HepG2 (cell line): ENCODE measurements at regions not wholly inside any gene's neighbourhood (a gene's known extent, or its start where the extent isn't known, plus 50 kb on each side); places are given as distances from the start of the nearest gene placed in this dataset.

ENCODE experiments used
- ATAC-seq: fragments of 200-7000 bp; cut with Tn5 transposase; 3 replicates; pipeline ENCODE4 v1.9.1; 2020; ENCODE audit warnings: mild to moderate bottlenecking, moderate library complexity
- BruUV-seq: library from RNA; stranded (reverse); fragments of 400-500 nt; replicated peaks from 2 replicates; lab custom pipeline; 2021; lab: Mats Ljungman, UMichigan
- CTCF ChIA-PET: fragments of 300-600 bp; formaldehyde crosslinking; extraction: SDS; loops from one replicate; lab custom pipeline; 2021; ENCODE audit warnings: low total read pairs, inconsistent platforms, low intra/inter-chr PET ratio; lab: Yijun Ruan, JAX
- POLR2A ChIA-PET: fragments of 350-600 bp; sonication (Branson Sonifier 250); formaldehyde crosslinking; loops from one replicate; lab custom pipeline; 2020; ENCODE audit warnings: antibody characterized with exemption, inconsistent platforms; lab: Yijun Ruan, JAX
- DNase-seq: peaks from one replicate; pipeline ENCODE4 v3.0.0-alpha.2; 2015; ENCODE audit warnings: low spot score
- FAIRE-seq: peaks from 3 replicates; lab custom pipeline; 2011; peaks lifted over from hg19 to GRCh38; lab: Jason Lieb, UNC
- H2AFZ ChIP-seq: one replicate; pipeline ENCODE4 v1.6.1; 2011; ENCODE audit warnings: low read length, inconsistent platforms
- H3K27ac ChIP-seq: fragments of 300-600 bp; 3 replicates; pipeline ENCODE4 v1.8.0; 2011; ENCODE audit warnings: mixed run types, mild to moderate bottlenecking, mixed read lengths, low read length, inconsistent platforms; ENCODE audit not compliant: insufficient read depth; ENCODE audit errors: extremely low read length
- H3K27me3 ChIP-seq, 2 experiments: fragments of 200-600 bp in 1 of 2; 2 replicates in 1 of 2; 3 replicates in 1 of 2; pipeline versions ENCODE4 v1.6.0 to v1.8.0; 2011; ENCODE audit warnings: low read length in 2 of 2, mild to moderate bottlenecking in 2 of 2, moderate library complexity in 2 of 2, inconsistent platforms in 1 of 2; ENCODE audit not compliant: insufficient read depth in 2 of 2, control insufficient read depth in 1 of 2
- H3K36me3 ChIP-seq, 2 experiments: fragments of 200-600 bp in 1 of 2; replicated peaks in 1 of 2; 2 replicates in 1 of 2; 3 replicates in 1 of 2; pipeline versions ENCODE4 v1.5.1 to v1.8.0; 2011; ENCODE audit warnings: low read length in 2 of 2, inconsistent platforms in 1 of 2; ENCODE audit not compliant: insufficient read depth in 2 of 2, control insufficient read depth in 1 of 2
- H3K4me1 ChIP-seq: 2 replicates; pipeline ENCODE4 v1.5.1; 2012; ENCODE audit warnings: low read length, inconsistent platforms; ENCODE audit not compliant: insufficient read depth
- H3K4me2 ChIP-seq: 2 replicates; pipeline ENCODE4 v1.6.0; 2011; ENCODE audit warnings: low read depth, low read length, inconsistent platforms
- H3K4me3 ChIP-seq, 3 experiments: fragments of 200-600 bp in 1 of 3; sonication (generic), shearing (Covaris generic) in 1 of 3; replicated peaks in 1 of 3; 2 replicates each; pipeline ENCODE4 v1.5.1; 2011 to 2016; ENCODE audit warnings: low read length in 3 of 3, inconsistent platforms in 2 of 3, low read depth in 2 of 3, mild to moderate bottlenecking in 2 of 3, control low read depth in 1 of 3, mixed read lengths in 1 of 3; ENCODE audit not compliant: insufficient read depth in 1 of 3
- H3K79me2 ChIP-seq: one replicate; pipeline ENCODE4 v1.6.1; 2011; ENCODE audit warnings: low read length, inconsistent platforms; ENCODE audit not compliant: insufficient read depth
- H3K9ac ChIP-seq: 2 replicates; pipeline ENCODE4 v1.6.0; 2011; ENCODE audit warnings: mild to moderate bottlenecking, low read depth, low read length, inconsistent platforms; ENCODE audit not compliant: insufficient read depth
- H3K9me3 ChIP-seq: 2 replicates; pipeline ENCODE4 v1.5.1; 2012; ENCODE audit warnings: mild to moderate bottlenecking, low read length
- H4K20me1 ChIP-seq: 2 replicates; pipeline ENCODE4 v1.6.0; 2011; ENCODE audit warnings: inconsistent platforms, mild to moderate bottlenecking, low read length, moderate library complexity; ENCODE audit not compliant: insufficient read depth
- KDM6A ChIP-seq: IDR thresholded peaks from 2 replicates; pipeline ENCODE4 v1.6.1; 2016; ENCODE audit warnings: low read depth
- LCORL ChIP-seq, 2 experiments: fragments of 450-650 bp in 1 of 2; sonication (generic) in 1 of 2; formaldehyde crosslinking in 1 of 2; IDR thresholded peaks; 2 replicates each; pipeline versions ENCODE4 v1.5.0 to v1.6.1; 2017 to 2020; ENCODE audit warnings: antibody characterized with exemption in 1 of 2, missing genetic modification reagents in 1 of 2
- MEIS1 ChIP-seq: sonication (generic); formaldehyde crosslinking; IDR thresholded peaks from 2 replicates; pipeline ENCODE4 v1.9.0; 2021; ENCODE audit warnings: mild to moderate bottlenecking, missing genetic modification reagents, moderate library complexity, borderline replicate concordance
- PAXIP1 ChIP-seq: sonication (generic); formaldehyde crosslinking; conservative IDR thresholded peaks from 2 replicates; pipeline ENCODE4 v1.4.0; 2020; ENCODE audit warnings: mild to moderate bottlenecking, missing genetic modification reagents, moderate library complexity
- ZBTB3 ChIP-seq: sonication (generic); formaldehyde crosslinking; IDR thresholded peaks from 2 replicates; pipeline ENCODE4 v1.4.0; 2020; ENCODE audit warnings: low read depth, mild to moderate bottlenecking, moderate library complexity, missing genetic modification reagents, borderline replicate concordance
- ZBTB43 ChIP-seq: sonication (generic); formaldehyde crosslinking; conservative IDR thresholded peaks from 2 replicates; pipeline ENCODE4 v1.4.0; 2020; ENCODE audit warnings: missing genetic modification reagents
- ZFP82 ChIP-seq: sonication (generic); formaldehyde crosslinking; IDR thresholded peaks from 2 replicates; pipeline ENCODE4 v1.5.1; 2020; ENCODE audit warnings: mild to moderate bottlenecking, missing genetic modification reagents, borderline replicate concordance
- ZNF224 ChIP-seq: sonication (generic); formaldehyde crosslinking; IDR thresholded peaks from 2 replicates; pipeline ENCODE4 v1.5.0; 2020; ENCODE audit warnings: mild to moderate bottlenecking, missing genetic modification reagents
- ZNF253 ChIP-seq: sonication (generic); formaldehyde crosslinking; IDR thresholded peaks from 2 replicates; pipeline ENCODE4 v1.8.0; 2022; ENCODE audit warnings: mild to moderate bottlenecking, missing genetic modification reagents, borderline replicate concordance
- ZNF605 ChIP-seq: sonication (generic); formaldehyde crosslinking; IDR thresholded peaks from 2 replicates; pipeline ENCODE4 v1.8.0; 2022; ENCODE audit warnings: mild to moderate bottlenecking, missing genetic modification reagents
- ZNF747 ChIP-seq: sonication (generic); formaldehyde crosslinking; IDR thresholded peaks from 2 replicates; pipeline ENCODE4 v1.8.1; 2023; ENCODE audit warnings: missing genetic modification reagents, mild to moderate bottlenecking, borderline replicate concordance
- ZNF879 ChIP-seq: sonication (generic); formaldehyde crosslinking; IDR thresholded peaks from 2 replicates; pipeline ENCODE4 v1.8.1; 2023; ENCODE audit warnings: missing genetic modification reagents
- WGBS: methylation state at CpG from one replicate; pipeline ENCODE4 v1.1.6; 2017; ENCODE audit warnings: low lambda C conversion rate; 5-methylcytosine and 5-hydroxymethylcytosine counted together
- in situ Hi-C: cut with HindIII; loops from 2 replicates; pipeline ENCODE4 v1.10.0; 2017; ENCODE audit warnings: low pct_unique_long_range_greater_than_20kb; ENCODE audit not compliant: extremely low pct_ligation_motif_present
- intact Hi-C: fragments of 100-400 bp; cut with micrococcal nuclease; formaldehyde crosslinking; loops from one replicate; pipeline ENCODE4 v1.10.0; 2022; ENCODE audit not compliant: unreplicated experiment

GRCh38 chr2:9739531-9739964 lies 103.7 kb upstream of the TAF1B start:
- DNase-seq (no peak), FAIRE-seq (no peak), ATAC-seq (no peak)
- intact Hi-C loops: no loop called here
- Histone ChIP-seq H3K4me2 (no peak overlapping the region), H3K36me3 (no peaks in the 10 kb centered on the region), H3K4me3 (no peak overlapping the region), H3K27ac (no peak overlapping the region), H3K4me1 (no peaks in the 10 kb centered on the region), H3K9ac (no peak overlapping the region), H2AFZ (no peak overlapping the region), H3K9me3 (no peaks in the 10 kb centered on the region), H3K27me3 (peaks cover 0 to 27% of the 10 kb centered on the region in 2 experiments; a peak in 4 of 5 replicates), H4K20me1 (no peaks in the 10 kb centered on the region), H3K79me2 (no peaks in the 10 kb centered on the region)
- ChIA-PET POLR2A (no interaction called here), CTCF (no interaction called here)
- no peak for TF ChIP-seq LCORL (IDR thresholded peaks at IDR 0.05)
- no peak for TF ChIP-seq LCORL (CRISPR knock-in tag; IDR thresholded peaks at IDR 0.05)
- no peak for TF ChIP-seq ZNF879 (CRISPR knock-in tag)
- no peak for TF ChIP-seq ZNF605 (CRISPR knock-in tag)
- no peak for TF ChIP-seq KDM6A (CRISPR knock-in tag)
- no peak for TF ChIP-seq ZBTB3 (CRISPR knock-in tag)
- no peak for TF ChIP-seq MEIS1 (CRISPR knock-in tag)
- no peak for TF ChIP-seq ZNF253 (CRISPR knock-in tag)
- no peak for TF ChIP-seq ZBTB43 (CRISPR knock-in tag)
- TF ChIP-seq ZNF224 (CRISPR knock-in tag): no peak
- TF ChIP-seq ZNF747 (CRISPR knock-in tag): no peak
- no peak for TF ChIP-seq PAXIP1 (CRISPR knock-in tag)
- TF ChIP-seq ZFP82: no peak
- 46% methylated on average over 18 of the region's 23 CpGs for WGBS
- BruUV-seq: no TSS peak
- in situ Hi-C loops: no loop called here
